SH-SY5Y (cell line): ENCODE measurements at regions not wholly inside any gene's neighbourhood (a gene's known extent, or its start where the extent isn't known, plus 50 kb on each side); places are given as distances from the start of the nearest gene placed in this dataset.

Experiments used
- GATA2 ChIP-seq: IDR thresholded peaks from 2 replicates; pipeline ENCODE4 v1.6.1; 2011; ENCODE audit warnings: mild to moderate bottlenecking, low read depth, low read length
- GATA3 ChIP-seq: IDR thresholded peaks from 2 replicates; pipeline ENCODE4 v1.6.1; 2011; ENCODE audit warnings: low read depth, mild to moderate bottlenecking, low read length, moderate library complexity

DNA sequence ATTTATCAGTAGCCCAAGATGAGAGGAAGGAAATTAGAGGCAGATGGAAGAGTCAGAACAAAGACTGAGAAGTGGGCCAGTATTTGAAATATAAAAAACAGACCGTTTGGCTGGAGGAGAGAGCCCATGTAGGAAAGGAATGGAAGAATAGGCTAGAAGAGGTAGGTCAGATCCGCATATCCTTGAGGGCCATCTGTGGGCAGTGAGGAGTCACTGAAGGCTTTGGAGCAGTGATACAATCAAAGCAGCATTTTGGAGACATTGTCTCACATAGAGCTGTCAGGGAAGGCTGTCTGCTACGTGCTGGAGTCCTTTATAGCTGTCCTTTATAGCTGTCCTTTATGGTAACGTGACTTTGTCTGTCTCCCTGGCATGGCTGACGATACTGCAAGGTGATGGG is 92.0 kb upstream of the VEPH1 start:
- no peak for TF ChIP-seq GATA2
- no peak for TF ChIP-seq GATA3

DNA sequence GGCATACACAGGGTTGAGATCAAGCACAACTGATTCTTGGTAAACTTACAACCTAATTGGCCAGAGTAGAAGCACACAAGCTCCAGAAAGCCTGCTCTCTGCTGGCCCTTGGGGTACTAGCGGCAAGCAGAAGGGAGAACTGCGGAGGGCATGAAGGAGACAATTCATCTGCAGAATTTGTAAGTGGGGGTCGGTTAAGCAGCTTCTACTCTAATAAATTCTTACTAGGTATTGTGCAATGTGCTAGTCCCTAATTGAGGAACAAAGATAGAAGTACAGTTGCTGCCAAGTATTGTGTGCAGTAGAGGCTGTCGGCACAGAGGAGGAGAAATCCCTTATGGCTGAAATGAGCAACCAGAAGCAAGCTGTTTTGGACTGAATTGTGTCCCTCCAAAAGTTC is 91.2 kb upstream of the VEPH1 start:
- TF ChIP-seq GATA2 (no peak), GATA3 (no peak)

DNA sequence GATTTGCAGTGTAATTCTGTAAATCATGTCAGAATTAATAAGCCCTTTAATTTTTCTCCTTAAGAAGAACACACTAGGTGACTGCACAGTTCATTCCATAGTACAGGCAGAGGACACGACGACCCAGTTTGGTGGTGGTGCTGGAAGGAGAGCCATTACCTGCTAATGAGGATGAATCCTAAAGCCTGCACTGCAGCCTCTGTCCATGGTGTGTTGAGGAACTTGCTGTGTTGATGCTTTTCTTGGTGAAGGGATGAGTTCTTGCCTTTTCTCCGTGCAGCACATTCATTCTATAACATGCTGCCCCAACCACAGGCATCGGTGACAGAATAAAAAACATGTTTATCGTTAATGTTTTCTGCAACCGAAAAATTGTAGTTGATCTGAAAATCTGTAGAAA is 89.6 kb upstream of the VEPH1 start:
- TF ChIP-seq GATA3 (no peak), GATA2 (no peak)

DNA sequence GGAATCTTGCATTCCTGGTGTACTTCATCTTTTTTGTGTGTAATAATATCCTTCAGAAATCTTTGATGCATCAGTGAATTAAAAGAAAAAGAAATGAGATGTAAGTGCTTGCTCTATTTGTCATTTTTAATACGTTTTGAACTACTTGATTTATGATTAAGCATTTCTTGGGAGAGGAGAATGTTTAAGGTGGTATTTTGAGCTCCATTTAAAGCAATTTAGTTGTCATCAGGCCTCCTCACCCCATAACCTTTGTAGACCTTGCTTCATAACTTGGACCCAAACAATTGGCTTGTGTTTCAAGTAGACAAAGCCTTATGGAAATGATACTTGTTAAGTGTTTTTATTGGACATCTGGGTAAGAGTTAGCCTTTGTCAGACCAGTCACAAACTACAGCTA is 87.1 kb upstream of the VEPH1 start:
- TF ChIP-seq GATA3 (no peak), GATA2 (no peak)

DNA sequence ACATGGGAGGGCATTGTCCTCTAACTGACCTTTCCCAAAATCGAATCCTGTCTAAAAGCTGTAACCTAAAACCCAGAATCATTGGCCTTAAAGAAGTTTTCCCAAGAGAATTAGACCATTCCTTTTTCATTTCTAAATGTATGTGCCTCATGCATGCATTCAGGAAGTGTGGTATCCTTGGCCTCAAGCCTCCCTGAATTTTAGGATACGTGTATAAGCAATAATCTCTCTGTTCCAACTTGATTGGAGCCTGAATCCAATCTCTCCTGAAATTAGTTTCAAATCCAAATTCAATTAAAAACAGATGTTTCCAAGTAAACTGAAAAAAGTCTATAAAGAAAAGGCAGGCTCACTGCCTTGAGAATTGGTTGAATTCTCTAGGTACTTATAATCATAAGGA is 86.0 kb upstream of the VEPH1 start:
- TF ChIP-seq GATA2 (no peak), GATA3 (no peak)

DNA sequence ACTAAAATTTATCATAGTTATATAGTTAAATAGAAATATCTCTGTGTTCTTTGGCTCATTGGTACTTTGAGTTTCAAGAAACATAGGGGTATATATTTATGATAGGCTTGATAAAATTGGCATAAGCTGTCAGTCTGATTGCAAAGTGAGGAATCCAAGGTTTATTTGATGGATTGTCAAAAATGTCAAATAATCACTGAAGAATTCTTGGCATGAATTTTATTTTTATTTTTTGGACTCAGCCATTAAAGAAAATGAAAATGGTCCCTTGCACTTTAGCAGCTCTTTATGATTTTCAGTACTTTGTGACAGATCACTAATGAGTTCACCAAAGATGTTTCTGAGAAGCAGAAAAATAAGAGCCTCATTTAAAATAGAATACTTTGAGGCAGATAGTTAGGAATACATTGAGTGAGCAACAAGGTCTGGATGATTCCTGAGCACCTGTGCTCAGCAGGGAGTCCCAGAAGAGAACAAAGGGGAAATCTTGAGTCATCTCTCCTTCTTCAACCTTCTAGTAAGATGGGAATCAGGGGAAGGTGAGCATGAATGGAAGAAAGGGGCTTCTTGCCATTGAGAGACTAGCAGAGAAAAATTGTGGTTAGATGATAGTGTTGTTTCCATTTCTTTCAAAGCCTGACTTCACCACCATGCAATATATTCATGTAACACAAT is 85.3 kb upstream of the VEPH1 start:
- TF ChIP-seq GATA3 = no peak
- no peak for TF ChIP-seq GATA2

DNA sequence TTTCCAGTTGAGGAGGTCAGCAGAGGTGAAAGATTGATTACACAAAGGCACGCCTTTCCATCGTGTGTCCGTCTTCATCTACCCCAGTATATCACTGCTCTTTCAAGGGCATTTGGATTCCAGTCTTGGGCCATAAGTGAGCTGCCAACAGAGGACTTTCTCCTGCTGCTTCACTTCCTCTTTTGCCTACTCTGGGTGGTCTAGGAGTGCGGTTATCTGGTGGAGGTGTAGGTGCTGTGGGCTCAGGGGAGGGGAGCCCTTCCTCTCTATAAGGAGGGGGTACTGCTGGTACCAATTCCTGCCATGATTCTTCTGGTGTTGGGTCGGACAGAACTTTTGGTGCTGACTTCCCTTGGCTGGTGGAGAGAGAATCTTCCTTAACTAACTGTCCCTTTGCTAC is 83.1 kb upstream of the VEPH1 start:
- TF ChIP-seq GATA3 = no peak
- TF ChIP-seq GATA2 = no peak

DNA sequence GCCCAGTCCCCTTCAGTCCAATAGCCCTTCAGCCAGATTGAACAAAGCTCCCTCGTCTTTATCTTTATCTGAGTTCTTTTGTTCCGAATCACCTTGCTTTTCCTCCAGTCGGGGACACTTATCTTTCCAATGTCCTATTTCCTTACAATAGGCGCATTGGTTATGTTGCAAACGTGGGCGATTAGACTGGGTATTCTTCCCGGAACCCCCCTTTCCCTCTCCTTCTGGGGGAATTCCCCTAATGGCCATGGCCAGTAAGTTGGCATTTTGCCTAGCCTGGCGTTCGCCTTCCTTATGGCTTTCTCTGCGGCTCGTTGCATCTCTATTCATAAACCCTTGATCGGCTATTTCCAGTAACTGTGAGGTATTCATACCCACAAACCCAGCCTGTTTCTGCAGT is 82.2 kb upstream of the VEPH1 start:
- TF ChIP-seq GATA3 = no peak
- TF ChIP-seq GATA2 = no peak

DNA sequence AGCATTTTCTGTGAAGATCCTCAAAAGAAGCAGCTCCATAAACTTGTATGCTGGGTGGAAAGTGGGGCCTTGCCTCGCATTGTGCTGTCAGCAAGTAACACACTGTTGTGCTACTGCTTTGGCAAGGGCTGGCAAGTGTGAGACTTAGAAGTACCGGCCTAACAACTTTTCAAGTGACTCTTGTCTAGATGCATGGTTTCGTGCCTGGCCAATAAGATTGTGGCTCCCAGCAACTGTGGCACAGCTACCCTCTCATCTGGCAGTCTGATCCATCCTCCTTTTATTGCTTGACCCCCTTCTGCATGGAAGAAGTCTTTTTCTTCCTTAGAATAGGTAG is 79.4 kb upstream of the VEPH1 start:
- TF ChIP-seq GATA2 (no peak), GATA3 (no peak)

DNA sequence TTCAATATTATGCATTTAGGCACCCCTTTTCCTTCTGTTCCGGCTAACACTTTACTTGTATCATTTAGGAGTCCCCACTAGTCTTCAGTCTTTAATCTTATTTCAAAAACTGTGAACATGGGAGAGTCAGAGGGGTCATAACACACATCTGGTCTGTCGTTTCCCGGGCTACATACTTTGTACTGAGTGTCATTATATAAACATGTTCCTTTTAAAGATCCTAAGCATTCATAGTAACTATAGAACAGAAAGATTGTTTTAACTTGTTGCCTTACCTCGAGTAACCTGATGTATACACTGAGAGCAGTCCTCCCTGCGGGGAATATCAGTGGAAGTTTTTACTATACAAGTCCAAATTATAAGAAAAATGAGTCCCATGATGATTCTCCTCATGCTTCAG is 78.2 kb upstream of the VEPH1 start:
- TF ChIP-seq GATA2 (no peak), GATA3 (no peak)

DNA sequence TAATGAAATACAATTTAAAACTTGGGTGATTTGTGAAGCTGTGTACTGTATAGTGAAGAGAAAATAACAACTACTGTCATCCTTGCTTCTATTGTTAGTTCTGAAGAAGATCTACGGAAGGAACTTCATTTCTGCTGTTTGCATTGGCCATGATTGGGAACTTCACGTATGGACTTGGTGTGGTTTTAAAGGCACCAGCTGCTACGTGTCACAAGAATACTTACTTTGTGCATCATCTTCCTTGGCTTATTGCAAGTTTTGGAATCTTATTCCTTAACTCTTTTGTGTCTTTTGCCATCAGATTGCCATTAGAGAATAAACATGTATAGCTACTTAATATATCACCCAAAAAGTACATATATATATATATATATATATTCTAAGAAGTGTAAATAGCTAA is 75.0 kb upstream of the VEPH1 start:
- no peak for TF ChIP-seq GATA3
- TF ChIP-seq GATA2 = no peak

DNA sequence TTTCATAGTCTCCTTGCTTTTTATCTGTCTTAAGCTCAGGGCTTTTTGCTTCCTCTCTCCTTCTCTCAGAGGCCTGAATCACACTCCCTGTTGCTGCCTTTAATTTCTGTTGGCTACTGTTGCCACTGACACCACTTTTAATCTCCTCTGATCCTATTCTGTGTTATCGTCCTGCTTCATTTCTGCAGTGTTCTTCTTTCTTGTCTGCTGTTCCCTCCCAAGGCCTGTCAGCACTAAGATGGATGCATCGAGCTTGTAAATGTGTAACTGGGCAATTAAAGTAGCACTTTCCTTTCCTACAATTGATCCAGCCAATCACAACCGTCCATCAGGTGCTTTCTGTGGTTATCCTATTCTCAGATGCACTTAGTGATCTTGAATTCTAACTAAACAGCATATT is 71.3 kb upstream of the VEPH1 start:
- TF ChIP-seq GATA2 (no peak), GATA3 (no peak)

DNA sequence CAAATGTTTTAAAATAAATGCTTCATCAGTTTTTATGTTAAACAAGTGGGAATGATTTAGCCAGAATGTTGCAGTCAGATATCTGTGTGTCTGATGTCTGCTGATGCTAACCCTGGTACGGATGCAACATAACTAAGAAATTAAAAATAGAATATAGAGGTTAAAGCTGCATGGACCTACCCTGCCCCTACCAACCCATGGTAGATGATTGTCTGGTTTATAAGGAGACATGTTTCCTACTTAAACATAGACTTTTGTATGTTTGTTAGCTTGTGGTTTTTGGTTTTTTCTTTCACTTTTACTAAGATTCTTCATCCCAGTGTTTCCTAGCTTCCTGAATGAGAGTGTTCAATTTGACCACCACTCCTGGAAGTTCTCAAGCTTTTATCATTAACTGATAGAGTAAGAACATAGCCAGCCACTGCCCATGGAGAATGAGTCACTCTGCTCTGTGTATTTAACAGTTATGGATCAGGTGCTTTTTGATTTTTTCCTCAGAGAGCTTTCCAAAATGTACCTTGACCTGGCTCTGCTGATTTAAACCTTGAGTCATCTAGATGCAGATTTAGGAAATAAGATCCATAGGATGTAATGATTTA is 70.7 kb upstream of the VEPH1 start:
- TF ChIP-seq GATA2 (no peak), GATA3 (no peak)

DNA sequence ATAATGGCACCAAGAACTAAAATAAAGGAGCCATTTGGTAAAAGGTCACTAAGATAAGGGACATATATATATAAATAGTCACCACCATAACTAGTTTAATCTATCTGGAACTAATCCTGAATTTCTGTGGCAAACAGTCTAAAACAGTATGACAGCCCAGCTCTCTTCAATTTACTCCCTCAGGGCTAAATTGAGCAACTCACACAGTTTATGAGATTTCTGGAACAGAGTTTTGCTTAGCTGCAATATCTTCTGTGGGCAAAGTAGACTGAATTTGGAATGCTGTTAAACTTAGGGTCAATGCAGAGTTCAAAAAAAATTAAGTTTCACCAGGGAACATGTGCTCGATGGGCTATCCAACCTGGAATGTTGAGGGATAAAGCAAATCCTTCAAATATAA is 70.1 kb upstream of the VEPH1 start:
- TF ChIP-seq GATA2 = no peak
- TF ChIP-seq GATA3 = no peak

DNA sequence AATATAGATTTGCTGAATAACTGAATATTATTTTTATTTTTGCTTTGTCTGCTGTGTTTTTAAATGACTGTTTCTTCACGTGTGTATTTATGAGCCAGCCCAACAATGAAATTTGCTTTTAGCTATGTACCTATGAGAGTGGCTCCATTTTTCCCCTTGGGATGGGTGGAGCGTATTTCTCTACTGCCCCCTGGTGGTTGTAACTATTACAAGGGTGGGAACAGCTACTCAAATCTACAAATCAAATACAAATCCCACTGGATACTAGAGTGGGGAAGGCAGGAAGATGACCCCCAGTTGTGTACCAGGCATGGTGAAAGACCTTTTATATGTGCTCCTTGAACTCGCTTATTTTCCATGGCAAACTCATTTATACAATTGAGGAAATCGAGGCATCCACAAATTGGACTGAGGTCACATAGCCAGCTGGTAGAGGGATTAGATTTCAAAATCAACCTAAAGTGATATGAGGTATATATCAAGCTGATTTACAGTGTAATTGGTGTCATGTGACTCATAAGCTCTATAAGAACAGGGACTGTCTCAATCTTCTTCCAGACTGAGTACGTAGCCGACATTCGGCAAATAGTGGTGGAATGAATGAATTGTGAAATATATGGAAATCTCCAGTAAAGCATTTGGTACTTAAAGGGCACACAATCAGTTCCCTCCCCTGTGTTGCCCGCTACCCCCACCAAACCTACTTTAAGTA is 69.5 kb upstream of the VEPH1 start:
- TF ChIP-seq GATA3 (no peak), GATA2 (no peak)
